ENCODE measurements at regions not wholly inside any gene's neighbourhood (a gene's known extent, or its start where the extent isn't known, plus 50 kb on each side); places are given as distances from the start of the nearest gene placed in this dataset.

GRCh38 chr13:37368501-37368900 lies 230.1 kb downstream of the POSTN start:
- no peak overlapping the region for H3K4me3 ChIP-seq (ENCODE audit: low read depth in 1 of 2, low read length in 1 of 2)
- no peaks in the 10 kb centered on the region for H3K4me1 ChIP-seq (ENCODE audit: control insufficient read depth in 1 of 2, insufficient read depth in 1 of 2, low read depth in 1 of 2, low read length in 1 of 2)

DNA sequence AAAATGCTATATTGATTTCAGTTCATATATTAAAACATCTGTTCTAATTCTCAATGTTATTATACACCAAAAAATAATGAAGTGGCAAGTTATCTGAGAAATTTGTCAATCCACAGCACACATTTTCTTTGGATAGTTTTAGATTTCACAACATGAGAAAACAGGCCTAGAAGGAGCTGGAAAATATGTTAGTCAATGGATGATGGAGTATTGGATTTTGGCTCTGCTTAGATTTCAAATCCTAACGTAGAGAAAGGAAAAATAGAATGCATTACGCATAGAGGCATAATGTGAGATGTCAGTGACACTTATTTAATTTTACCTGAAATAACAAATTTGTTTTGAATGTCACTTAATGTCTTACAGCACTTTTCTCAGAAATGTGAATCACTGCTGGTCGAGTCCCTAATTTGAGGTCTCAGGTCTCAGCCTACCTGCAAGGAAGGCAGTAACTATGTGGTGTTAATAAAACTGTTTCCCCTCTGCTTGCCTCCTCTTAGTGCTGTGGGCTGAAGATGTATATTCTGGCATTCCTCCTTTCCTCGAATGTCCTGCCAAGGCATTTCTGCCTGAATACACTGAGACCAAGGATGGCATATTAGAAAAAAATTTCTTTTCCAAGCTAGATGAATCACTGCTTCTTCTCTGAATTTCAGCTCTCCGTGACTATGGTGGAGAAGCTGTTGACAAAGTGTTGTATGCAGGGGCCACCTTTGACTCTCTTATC lies 232.4 kb downstream of the POSTN start:
- Histone ChIP-seq H3K4me1 (ENCODE audit: control insufficient read depth in 1 of 2, insufficient read depth in 1 of 2, low read depth in 1 of 2, low read length in 1 of 2) (no peaks in the 10 kb centered on the region), H3K36me3 (no peaks in the 10 kb centered on the region), H3K27ac (no peak overlapping the region), H3K4me3 (ENCODE audit: low read depth in 1 of 2, low read length in 1 of 2) (no peak overlapping the region), H3K9me3 (no peaks in the 10 kb centered on the region), H3K27me3 (no peaks in the 10 kb centered on the region)
- no peak for TF ChIP-seq CTCF (IDR thresholded peaks at IDR 0.05)

More at GRCh38 chr13:37368501-37368900, 230.1 kb downstream of the POSTN start:
- Histone ChIP-seq H3K27me3 (no peaks in the 10 kb centered on the region), H3K27ac (no peak overlapping the region), H3K9me3 (no peaks in the 10 kb centered on the region), H3K36me3 (no peaks in the 10 kb centered on the region)
- TF ChIP-seq CTCF (IDR thresholded peaks at IDR 0.05), result no peak

- no peak overlapping the region for H3K4me3 ChIP-seq (ENCODE audit: low read depth in 1 of 2, low read length in 1 of 2)
- no peaks in the 10 kb centered on the region for H3K36me3 ChIP-seq
- H3K27me3 ChIP-seq, result no peaks in the 10 kb centered on the region
- no peak for TF ChIP-seq CTCF (IDR thresholded peaks at IDR 0.05)
- no peak overlapping the region for H3K27ac ChIP-seq
- H3K9me3 ChIP-seq, result no peaks in the 10 kb centered on the region
- no peaks in the 10 kb centered on the region for H3K4me1 ChIP-seq (ENCODE audit: control insufficient read depth in 1 of 2, insufficient read depth in 1 of 2, low read depth in 1 of 2, low read length in 1 of 2)
These were observed 233.1 kb downstream of the POSTN start for GRCh38 chr13:37365496-37365895.

DNA sequence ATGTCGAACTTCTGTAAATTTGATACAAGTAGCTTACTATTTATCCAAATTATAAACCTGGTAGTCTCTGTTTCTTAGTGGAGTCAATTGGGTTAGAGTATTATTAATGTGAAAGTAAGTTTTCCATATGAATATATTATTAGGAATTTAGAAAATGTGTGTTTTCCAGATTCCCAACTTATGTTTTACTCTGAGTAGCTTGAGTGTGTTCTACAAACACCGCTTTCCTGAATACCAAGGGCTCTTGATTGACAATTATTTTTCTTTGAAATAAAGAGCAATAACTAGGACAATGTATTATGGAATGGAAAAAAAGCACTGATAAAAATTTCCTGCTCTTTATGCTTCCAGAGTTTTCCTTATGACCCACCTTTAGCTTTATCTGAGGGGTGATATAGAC lies 233.6 kb downstream of the POSTN start:
- no peak overlapping the region for H3K4me3 ChIP-seq (ENCODE audit: low read depth in 1 of 2, low read length in 1 of 2)
- no peaks in the 10 kb centered on the region for H3K4me1 ChIP-seq (ENCODE audit: control insufficient read depth in 1 of 2, insufficient read depth in 1 of 2, low read depth in 1 of 2, low read length in 1 of 2)
- H3K9me3 ChIP-seq, result no peaks in the 10 kb centered on the region
- H3K27ac ChIP-seq, result no peak overlapping the region
- no peaks in the 10 kb centered on the region for H3K27me3 ChIP-seq
- no peak for TF ChIP-seq CTCF (IDR thresholded peaks at IDR 0.05)
- no peaks in the 10 kb centered on the region for H3K36me3 ChIP-seq

- Histone ChIP-seq H3K36me3 (no peaks in the 10 kb centered on the region), H3K4me1 (ENCODE audit: control insufficient read depth in 1 of 2, insufficient read depth in 1 of 2, low read depth in 1 of 2, low read length in 1 of 2) (no peaks in the 10 kb centered on the region), H3K4me3 (ENCODE audit: low read depth in 1 of 2, low read length in 1 of 2) (no peak overlapping the region), H3K9me3 (no peaks in the 10 kb centered on the region), H3K27ac (no peak overlapping the region), H3K27me3 (no peaks in the 10 kb centered on the region)
- TF ChIP-seq CTCF (IDR thresholded peaks at IDR 0.05), result no peak
These were observed 234.6 kb downstream of the POSTN start for GRCh38 chr13:37364007-37364406.
